AG04449 (cell line): ENCODE measurements at regions not wholly inside any gene's neighbourhood (a gene's known extent, or its start where the extent isn't known, plus 50 kb on each side); places are given as distances from the start of the nearest gene placed in this dataset.

ENCODE experiments used
- CTCF ChIA-PET: fragments of 350-600 bp; formaldehyde crosslinking; extraction: SDS; loops from one replicate; lab custom pipeline; 2021; ENCODE audit warnings: antibody characterized with exemption; lab: Yijun Ruan, JAX
- POLR2A ChIA-PET: fragments of 400-600, 350-600 bp; formaldehyde crosslinking; extraction: SDS; loops from one replicate; lab custom pipeline; 2020; ENCODE audit warnings: antibody characterized with exemption, inconsistent platforms; lab: Yijun Ruan, JAX
- DNase-seq: peaks from one replicate; pipeline ENCODE4 v3.0.0-alpha.2; 2010; ENCODE audit warnings: low read depth, low spot score
- H3K4me3 ChIP-seq: 2 replicates; pipeline ENCODE4 v1.5.1; 2011; ENCODE audit warnings: low read depth, mild to moderate bottlenecking, control low read depth, low read length
- TF ChIP-seq, protein P1 (sequence below): IDR thresholded peaks from one replicate; pipeline ENCODE4 v1.5.1; 2011; ENCODE audit warnings: mild to moderate bottlenecking, moderate library complexity, low read length, control low read depth, inconsistent platforms; ENCODE audit not compliant: insufficient read depth; ENCODE audit errors: missing control alignments

DNA sequence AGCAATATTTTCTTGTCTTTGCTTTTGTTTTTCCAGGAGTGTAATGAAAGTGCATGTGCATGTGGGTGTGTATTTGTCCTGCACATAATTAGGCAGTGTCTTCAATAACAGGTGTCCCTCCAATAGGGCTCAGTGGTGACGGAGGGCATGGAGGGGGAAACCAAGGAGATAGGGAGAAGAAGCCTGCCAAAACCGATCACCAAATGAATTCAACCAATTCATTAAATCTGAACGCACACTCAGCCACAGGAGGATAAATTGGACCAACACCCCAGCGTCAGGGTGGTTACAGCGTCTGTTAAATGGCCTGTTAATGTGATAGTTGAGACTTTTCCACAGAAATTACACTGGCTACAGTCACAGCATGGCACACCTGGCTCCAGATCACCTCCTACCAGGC is 527.6 kb downstream of the CD83 start:
- no peak for DNase-seq
- no peak overlapping the region for H3K4me3 ChIP-seq
- POLR2A ChIA-PET: no interaction called here
- CTCF ChIA-PET: no interaction called here
- TF ChIP-seq, protein P1, sequence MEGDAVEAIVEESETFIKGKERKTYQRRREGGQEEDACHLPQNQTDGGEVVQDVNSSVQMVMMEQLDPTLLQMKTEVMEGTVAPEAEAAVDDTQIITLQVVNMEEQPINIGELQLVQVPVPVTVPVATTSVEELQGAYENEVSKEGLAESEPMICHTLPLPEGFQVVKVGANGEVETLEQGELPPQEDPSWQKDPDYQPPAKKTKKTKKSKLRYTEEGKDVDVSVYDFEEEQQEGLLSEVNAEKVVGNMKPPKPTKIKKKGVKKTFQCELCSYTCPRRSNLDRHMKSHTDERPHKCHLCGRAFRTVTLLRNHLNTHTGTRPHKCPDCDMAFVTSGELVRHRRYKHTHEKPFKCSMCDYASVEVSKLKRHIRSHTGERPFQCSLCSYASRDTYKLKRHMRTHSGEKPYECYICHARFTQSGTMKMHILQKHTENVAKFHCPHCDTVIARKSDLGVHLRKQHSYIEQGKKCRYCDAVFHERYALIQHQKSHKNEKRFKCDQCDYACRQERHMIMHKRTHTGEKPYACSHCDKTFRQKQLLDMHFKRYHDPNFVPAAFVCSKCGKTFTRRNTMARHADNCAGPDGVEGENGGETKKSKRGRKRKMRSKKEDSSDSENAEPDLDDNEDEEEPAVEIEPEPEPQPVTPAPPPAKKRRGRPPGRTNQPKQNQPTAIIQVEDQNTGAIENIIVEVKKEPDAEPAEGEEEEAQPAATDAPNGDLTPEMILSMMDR: no peak

- POLR2A ChIA-PET: no interaction called here
- CTCF ChIA-PET: no interaction called here
- TF ChIP-seq, protein P1: no peak
- no peak for DNase-seq
- H3K4me3 ChIP-seq: no peak overlapping the region
Observed at GRCh38 chr6:14645841-14646240, 528.3 kb downstream of the CD83 start.

GRCh38 chr6:14646371-14646770 is 528.8 kb downstream of the CD83 start:
- DNase-seq: no peak
- no peak overlapping the region for H3K4me3 ChIP-seq
- POLR2A ChIA-PET: no interaction called here
- TF ChIP-seq, protein P1: no peak
- CTCF ChIA-PET: no interaction called here

GRCh38 chr6:14647357-14647756 is 529.8 kb downstream of the CD83 start:
- H3K4me3 ChIP-seq: no peak overlapping the region
- POLR2A ChIA-PET: no interaction called here
- CTCF ChIA-PET: interaction anchor here (1.8 kb wide), 1 partner anchor 9 kb away, joined by 5 read pairs; no protein-coding TSS in a partner anchor
- TF ChIP-seq, protein P1: no peak
- DNase-seq: no peak

- POLR2A ChIA-PET: no interaction called here
- DNase-seq: no peak
- TF ChIP-seq, protein P1: no peak
- no peak overlapping the region for H3K4me3 ChIP-seq
- CTCF ChIA-PET: interaction anchor here (1.1 kb wide), 1 partner anchor 8 kb away, joined by 3 read pairs; no protein-coding TSS in a partner anchor
Observed at GRCh38 chr6:14652536-14652935, 535.0 kb downstream of the CD83 start.

DNA sequence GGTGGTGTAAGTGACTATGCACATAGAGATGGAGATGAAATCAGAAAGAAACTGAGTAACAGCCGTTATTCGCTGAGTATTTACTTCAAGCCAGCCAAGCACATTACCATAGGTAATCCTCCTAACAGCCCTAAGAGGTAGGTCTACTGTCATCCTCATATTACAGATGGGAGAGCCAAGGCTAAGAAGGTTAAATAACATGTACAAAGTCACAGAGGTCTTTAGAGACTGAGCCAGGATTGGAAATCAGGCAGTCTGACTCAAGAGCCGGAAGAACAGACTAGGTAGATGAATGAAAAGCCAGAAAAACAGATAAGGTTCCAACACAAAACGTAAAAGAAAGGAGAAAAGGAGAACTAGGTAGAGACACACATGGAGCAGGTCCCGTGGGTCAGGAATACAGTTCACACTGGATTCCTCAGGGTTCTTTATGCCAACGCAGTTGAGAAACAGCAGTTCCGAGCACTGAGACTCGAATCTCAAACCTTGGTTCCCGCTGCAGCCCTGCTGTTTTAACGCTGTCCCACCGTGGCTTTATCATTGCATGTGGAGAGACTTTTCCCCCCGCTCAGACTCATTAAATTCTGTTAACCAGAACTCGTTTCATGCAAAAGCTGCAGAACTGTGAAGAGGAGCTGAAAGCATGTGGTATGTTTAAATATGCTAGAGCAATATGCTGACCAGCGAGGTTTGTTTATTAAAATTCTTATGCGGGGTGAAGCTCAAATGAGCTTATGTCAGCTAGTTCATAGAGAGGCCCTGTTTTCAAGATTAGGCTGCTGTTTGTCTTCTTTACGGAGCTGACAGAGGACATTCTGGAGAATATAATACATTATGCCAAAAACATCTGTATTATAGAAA is 537.9 kb downstream of the CD83 start:
- POLR2A ChIA-PET: no interaction called here
- no peak for DNase-seq
- H3K4me3 ChIP-seq: no peak overlapping the region
- TF ChIP-seq, protein P1: no peak
- CTCF ChIA-PET: no interaction called here
